Anterior cingulate cortex (tissue), 58 donors: ENCODE measurements at regions not wholly inside any gene's neighbourhood (a gene's known extent, or its start where the extent isn't known, plus 50 kb on each side); places are given as distances from the start of the nearest gene placed in this dataset.
"Not testable (repeated sequence)": the region's sequence is repeated elsewhere in the genome, so short reads cannot be mapped to it uniquely, and the experiment has no call there.

Experiments used
- DNase-seq, 58 donors: peaks; one replicate each; lab custom pipeline; 2025; lab: John Stamatoyannopoulos, UW

DNA sequence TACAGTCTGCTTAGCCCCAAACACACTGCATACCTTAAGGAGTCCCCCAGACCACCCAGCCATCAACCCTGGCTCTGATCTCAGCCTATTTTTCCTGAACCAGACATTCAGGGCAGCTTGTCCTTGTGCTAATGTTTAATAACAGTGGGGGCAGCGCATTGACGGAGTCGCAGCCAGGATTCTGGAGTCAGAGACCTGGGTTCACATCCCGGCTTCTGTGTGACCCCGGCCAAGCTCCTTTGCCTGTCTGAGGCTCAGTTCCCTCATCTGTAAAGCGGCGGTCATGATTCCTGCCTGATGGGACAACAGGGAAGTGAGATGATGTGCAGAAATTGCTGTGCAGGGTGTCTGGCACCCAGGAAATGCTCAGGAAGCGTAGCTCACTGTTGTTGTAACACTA is 63.1 kb downstream of the MATN1 start:
- no peak for DNase-seq

DNA sequence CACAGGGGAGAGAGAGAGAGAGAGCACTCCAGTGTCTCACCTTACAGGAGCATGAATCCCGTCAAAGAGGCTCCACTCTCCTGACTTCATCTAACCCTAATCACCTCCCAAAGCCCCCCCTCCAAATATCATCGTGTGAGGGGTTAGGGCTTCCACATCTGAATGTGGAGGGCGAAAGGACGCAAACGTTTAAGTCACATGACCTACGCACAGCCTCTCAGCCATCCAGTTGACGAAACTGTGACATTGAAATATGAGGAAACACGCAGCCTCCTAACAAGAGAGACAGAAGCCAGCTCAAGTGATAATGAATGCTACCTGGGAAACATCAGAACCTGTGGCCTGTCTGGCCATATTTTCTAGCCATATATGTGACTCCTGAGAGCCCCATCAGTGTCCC is 63.7 kb downstream of the MATN1 start:
- no peak for DNase-seq

DNA sequence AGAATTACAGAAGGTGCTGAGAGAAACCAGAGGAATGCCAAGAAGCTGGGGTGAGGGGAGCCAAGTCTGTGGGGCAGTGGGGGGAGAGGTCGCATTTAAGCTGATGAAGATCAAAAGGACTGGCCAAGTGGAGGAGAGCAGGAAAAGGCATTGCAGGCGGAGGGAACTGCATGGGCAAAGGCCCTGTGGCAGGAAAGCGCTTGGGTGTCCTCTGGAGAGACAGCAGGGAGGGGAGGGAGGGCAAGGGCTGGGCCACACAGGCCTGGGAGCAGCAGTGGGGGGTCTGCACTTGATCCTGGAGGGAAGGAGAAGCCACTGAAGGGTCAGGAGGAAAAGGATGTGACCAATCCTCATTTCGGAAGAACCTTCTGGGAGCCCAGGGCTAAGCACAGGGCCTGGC is 65.0 kb downstream of the MATN1 start:
- DNase-seq: not testable (repeated sequence)

- DNase-seq: no peak
Measured at GRCh38 chr1:30658014-30658336, 65.4 kb downstream of the MATN1 start.

DNA sequence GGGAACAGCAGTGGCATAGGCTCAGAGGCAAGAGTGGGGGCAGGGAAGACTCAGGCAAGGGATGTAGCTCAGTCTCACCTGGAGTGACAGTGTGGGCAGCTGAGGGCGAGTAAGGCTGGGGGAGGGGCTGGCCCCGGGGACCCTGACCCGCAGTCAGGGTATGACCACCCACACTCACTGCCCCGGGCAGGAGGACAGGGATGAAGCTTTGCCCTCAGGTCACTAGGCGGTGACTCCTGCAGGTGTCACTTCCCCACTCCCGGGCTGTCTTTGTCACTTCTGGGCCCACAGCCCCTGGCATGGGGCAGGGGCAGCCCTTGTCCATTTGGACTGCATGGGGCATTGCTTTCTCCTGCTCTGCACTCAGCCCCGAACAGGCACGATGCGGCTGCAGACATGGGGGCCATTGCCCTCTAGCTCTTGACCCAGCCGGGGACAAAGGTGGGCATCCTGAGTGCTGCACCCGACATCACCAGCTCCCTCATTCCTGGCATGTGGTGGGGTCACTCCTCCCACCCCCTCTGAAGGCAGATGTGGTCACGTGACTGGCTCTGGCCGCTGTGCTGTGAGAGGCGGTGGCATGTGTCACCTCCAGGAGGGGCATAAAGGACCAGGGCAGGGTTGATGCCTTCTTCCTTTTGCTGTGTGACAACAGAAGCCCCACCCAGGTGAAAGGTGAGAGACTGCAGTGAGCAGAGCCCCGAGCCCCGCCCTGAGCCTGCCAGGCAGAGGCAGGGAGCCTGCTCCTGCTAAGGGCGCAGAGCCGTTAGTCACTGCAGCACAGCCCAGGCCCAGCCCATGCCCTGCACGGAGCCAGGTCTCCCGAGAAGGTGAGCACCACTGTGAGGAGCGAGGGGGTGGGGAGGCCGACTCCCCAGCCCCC is 66.0 kb downstream of the MATN1 start:
- no peak for DNase-seq

- DNase-seq: no peak
Measured at GRCh38 chr1:30656171-30656940, 67.0 kb downstream of the MATN1 start.

- DNase-seq: no peak
Measured at GRCh38 chr1:30655672-30656071, 67.7 kb downstream of the MATN1 start.

DNA sequence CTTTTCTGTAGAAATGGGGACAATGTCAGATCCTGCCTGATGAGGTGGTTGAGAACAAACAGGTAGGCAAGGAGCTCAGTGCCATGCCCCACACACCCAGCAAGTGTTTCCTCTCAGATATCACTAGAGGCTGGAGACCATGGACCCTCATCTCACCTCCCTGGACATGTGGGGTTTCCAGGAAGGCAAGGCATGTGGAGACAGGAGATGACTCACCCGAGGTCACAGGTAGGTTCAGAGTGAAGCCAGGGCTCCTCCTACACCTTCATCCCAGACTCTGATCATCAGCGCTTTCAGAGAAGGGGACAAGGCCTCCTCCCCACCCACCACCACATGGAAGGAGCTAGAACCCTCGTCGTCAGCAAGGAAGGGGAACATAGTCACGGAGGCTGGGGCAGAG is 69.2 kb downstream of the MATN1 start:
- no peak for DNase-seq

DNA sequence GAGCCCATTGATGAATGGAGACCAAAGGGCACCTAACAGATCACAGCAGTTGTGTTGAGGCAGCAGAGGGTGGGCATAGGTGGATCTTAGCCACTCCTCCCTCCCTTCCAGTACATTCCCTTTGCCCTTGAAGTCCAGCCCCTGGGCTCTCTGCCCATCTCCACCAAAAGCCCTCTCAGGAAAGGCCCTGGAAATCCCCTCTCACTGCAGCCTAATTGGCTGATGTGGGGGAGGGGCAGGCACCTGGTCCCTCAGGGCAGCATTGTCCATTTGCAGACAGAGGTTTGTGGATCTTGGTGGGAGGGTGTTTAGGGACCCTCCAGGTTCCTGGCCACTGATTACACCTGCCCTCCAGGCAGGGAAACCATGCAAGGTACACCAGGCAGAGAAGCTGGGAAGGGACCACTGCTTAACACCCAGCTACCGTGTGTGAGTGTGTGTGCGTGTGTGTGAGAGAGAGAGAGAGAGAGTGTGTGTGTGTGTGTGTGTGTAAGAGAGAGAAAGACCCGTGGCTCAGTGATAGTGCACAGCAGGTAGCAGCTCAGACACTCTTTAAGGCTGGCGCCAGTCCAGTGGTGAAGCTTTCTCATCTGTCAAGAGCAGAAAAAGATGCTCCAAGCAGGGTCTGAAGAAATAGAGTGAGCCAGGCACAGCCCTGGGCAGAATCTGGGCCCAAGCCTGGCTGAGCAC is 71.1 kb downstream of the MATN1 start:
- peak in 8 of 58 donors; percentile 7 to 42 (median 19) for DNase-seq

DNA sequence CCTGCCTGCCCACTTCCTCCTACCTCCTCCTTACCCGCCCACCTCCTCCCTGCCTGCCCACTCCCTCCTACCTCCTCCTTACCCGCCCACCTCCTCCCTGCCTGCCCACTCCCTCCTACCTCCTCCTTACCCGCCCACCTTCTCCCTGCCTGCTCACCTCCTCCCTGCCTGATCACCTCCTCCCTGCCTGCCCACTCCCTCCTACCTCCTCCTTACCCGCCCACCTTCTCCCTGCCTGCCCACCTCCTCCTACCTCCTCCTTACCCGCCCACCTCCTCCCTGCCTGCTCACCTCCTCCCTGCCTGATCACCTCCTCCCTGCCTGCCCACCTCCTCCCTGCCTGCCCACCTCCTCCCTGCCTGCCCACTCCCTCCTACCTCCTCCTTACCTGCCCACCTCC is 72.0 kb downstream of the MATN1 start:
- peak in 1 of 58 donors; percentile 5 for DNase-seq

DNA sequence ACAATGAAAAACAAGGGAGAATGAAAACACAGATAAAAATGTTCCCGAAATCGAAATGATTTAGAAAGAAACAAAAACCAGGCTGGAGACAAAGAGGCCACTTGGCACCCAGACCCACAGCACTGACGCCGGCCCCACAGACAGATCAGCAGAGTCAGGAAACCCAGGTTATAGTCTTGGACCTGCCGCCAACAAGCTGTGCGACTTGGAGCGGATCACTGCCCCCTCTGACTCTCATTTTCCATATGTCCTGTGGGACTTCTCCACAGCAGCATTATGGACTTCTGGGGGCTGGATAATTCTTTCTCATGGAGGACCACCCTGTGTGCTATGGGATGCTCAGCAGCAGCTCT is 72.4 kb downstream of the MATN1 start:
- no peak for DNase-seq

DNA sequence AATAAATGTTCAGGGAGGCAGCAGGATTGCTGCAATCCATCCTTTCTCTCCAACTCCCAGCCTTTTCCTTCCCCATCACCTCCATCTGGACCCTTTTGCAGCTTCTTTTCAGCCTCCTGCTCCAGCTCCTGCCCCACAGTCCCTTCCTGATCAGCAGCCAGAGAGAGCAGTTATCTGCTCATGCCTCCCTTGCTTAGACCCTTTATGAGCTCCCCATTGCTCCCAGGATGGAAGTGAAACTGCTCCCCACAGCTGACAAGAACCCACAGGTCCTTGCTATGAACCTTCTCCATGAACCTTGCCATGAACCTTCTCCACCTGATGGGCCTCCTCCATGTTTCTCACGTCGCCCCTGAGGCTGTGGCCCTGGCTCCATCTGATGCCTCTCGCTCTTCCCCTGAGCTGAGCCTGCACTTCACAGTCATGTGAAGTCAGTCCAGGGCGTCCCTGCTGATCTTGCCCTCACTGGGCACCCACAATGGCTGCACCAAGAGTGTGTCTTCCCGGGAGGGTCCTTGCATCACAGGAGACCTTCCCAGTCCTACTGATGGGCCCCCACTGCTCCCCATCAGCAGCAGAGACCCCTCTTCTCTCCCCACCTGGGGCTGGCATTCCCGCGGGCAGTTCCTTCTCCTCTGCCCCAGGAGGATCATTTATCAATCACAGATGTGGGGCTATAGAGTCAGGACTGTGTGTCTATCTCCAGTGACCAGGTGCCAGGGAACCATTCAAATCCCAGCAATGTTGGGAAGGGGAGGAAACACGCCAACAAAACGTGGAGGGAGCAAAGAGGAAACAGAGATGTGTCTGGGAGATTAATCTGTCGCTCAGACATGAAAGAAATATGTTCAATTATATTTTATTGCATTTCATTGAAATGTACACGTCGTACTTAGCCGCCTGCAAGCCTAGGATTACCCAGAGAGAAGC is 73.1 kb downstream of the MATN1 start:
- DNase-seq: no peak

- DNase-seq: no peak
Measured at GRCh38 chr1:30649321-30649991, 73.9 kb downstream of the MATN1 start.

DNA sequence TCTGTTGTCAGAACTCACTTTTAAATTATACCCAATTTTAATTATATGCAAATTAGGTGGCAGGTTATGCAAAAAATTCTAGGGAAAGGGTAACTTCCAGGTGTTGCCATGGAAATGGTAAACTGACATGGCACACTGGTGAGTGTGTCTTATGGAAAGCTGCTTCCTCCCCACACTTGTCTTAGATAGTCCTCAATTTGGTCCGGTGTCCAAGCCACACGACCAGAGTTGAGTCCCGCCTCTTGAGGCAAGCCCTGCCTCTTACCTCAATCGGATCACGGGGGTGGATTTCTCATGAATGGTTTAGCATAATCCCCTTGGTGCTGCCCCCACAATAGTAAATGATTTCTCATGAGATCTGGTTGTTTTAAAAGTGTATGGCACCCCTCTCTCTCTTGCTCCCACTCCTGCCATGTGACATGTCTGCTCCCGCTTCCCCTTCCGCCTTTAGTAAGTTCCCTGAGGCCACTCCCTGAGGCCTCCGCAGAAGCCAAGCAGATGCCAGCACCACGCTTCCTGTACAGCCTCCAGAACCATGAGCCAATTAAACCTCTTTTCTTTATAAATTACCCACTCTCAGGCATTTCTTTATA is 74.9 kb downstream of the MATN1 start:
- DNase-seq: peak in 1 of 58 donors; percentile 21

DNA sequence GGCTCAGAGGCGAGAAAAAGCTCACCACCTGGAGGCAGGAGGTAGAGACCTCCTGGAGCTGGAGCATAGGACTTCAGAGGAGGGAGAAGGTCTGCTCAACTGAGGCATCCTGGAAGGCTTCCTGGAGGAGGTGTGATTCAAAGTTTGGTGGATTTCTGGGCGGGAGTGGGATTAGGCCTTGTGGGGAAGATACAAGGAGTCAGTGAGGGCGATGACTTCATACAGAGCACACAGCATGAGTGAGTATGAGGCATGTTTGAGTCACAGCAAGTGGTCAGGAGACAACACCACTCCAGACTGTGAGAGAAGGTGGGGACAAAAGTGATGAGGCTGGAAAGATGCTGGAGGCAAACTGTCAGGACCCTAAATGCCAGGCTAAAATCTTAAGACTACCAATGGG is 77.6 kb downstream of the MATN1 start:
- no peak for DNase-seq

- DNase-seq: no peak
Measured at GRCh38 chr1:30642391-30643120, 80.8 kb downstream of the MATN1 start.

- DNase-seq: no peak
Measured at GRCh38 chr1:30641572-30642353, 81.6 kb downstream of the MATN1 start.
